Kidney epithelial cell (primary cell): ENCODE measurements at regions not wholly inside any gene's neighbourhood (a gene's known extent, or its start where the extent isn't known, plus 50 kb on each side); places are given as distances from the start of the nearest gene placed in this dataset.

Experiments
- DNase-seq: peaks from one replicate; pipeline ENCODE4 v3.0.0-alpha.2; 2010; ENCODE audit warnings: low read depth
- H3K27me3 ChIP-seq: 2 replicates; pipeline ENCODE4 v1.6.0; 2011; ENCODE audit warnings: low read length; ENCODE audit not compliant: control insufficient read depth, insufficient read depth
- H3K36me3 ChIP-seq: 2 replicates; pipeline ENCODE4 v1.5.1; 2011; ENCODE audit warnings: low read length; ENCODE audit not compliant: control insufficient read depth, insufficient read depth
- H3K4me3 ChIP-seq: 2 replicates; pipeline ENCODE4 v1.5.1; 2011; ENCODE audit warnings: low read depth, mild to moderate bottlenecking, control low read depth, low read length
- TF ChIP-seq, protein P1 (sequence below): IDR thresholded peaks from 2 replicates; pipeline ENCODE4 v1.5.1; 2011; ENCODE audit warnings: mild to moderate bottlenecking, moderate library complexity, low read length, control low read depth, inconsistent platforms; ENCODE audit not compliant: insufficient read depth, poor library complexity, severe bottlenecking

DNA sequence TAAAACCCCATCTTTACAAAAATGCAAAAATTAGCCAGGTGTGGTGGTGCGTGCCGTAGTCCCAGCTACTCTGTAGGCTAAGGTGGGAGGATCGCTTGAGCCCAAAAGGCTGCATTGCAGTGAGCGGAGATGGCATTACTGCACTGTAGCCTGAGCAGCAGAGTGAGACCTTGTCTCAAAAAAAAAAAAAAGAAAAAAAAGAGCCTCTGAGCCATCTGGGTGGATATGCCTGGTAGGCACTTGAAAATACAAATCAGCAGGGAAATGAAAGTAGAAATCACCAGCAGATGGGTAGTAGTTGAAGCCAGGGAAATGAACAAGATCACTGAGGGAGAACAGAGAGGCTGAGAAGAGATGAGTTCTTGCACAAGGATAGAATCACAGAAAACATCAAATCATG lies 131.0 kb upstream of the HMCN1 start:
- no peak overlapping the region for H3K4me3 ChIP-seq
- DNase-seq: no peak
- TF ChIP-seq, protein P1, sequence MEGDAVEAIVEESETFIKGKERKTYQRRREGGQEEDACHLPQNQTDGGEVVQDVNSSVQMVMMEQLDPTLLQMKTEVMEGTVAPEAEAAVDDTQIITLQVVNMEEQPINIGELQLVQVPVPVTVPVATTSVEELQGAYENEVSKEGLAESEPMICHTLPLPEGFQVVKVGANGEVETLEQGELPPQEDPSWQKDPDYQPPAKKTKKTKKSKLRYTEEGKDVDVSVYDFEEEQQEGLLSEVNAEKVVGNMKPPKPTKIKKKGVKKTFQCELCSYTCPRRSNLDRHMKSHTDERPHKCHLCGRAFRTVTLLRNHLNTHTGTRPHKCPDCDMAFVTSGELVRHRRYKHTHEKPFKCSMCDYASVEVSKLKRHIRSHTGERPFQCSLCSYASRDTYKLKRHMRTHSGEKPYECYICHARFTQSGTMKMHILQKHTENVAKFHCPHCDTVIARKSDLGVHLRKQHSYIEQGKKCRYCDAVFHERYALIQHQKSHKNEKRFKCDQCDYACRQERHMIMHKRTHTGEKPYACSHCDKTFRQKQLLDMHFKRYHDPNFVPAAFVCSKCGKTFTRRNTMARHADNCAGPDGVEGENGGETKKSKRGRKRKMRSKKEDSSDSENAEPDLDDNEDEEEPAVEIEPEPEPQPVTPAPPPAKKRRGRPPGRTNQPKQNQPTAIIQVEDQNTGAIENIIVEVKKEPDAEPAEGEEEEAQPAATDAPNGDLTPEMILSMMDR: no peak
- no peaks in the 10 kb centered on the region for H3K36me3 ChIP-seq
- H3K27me3 ChIP-seq: no peaks in the 10 kb centered on the region

DNA sequence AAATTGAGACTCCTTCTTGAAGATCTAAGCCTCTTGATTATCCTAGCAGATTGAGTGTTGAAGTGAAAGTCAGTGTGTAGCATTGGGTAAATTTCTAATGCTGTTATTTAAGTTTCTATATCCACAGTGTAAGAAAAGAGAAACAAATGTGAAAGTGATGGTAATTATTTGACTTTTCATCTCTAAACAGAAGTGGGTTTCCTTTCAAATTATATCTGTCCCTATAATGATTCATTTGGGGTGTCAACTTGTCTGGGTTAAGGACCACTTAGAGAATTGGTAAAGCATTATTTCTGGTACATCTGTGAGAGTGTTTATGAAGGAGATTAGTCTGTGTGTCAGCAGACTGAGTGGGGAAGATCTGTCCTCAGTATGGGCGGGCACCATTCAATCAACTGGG lies 133.0 kb upstream of the HMCN1 start:
- no peak overlapping the region for H3K4me3 ChIP-seq
- TF ChIP-seq, protein P1: no peak
- H3K27me3 ChIP-seq: no peaks in the 10 kb centered on the region
- DNase-seq: no peak
- H3K36me3 ChIP-seq: no peaks in the 10 kb centered on the region

DNA sequence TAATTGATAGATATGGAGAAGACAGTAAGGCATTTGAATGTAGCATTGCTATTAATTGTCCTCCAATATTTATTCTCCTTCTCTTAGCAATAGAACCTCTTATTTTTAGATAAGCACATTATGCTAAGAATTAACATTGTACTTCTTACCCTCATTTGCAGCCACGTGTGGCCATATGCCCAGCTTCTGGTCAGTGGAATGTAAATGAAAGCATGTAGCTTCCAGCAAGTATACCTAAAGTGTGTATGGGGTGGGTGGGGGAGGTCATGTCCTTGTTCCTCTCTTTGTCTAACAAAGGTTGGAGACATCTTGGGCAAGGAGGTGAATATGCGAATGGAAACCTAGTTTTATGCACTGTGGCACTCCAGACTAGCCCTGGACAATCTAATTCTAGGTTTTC lies 133.6 kb upstream of the HMCN1 start:
- no peak for DNase-seq
- Histone ChIP-seq H3K27me3 (no peaks in the 10 kb centered on the region), H3K4me3 (no peak overlapping the region), H3K36me3 (no peaks in the 10 kb centered on the region)
- TF ChIP-seq, protein P1: no peak

- no peak overlapping the region for H3K4me3 ChIP-seq
- no peaks in the 10 kb centered on the region for H3K36me3 ChIP-seq
- H3K27me3 ChIP-seq: no peaks in the 10 kb centered on the region
- no peak for DNase-seq
- TF ChIP-seq, protein P1: no peak
These were observed 135.9 kb upstream of the HMCN1 start for GRCh38 chr1:185598332-185598731.

DNA sequence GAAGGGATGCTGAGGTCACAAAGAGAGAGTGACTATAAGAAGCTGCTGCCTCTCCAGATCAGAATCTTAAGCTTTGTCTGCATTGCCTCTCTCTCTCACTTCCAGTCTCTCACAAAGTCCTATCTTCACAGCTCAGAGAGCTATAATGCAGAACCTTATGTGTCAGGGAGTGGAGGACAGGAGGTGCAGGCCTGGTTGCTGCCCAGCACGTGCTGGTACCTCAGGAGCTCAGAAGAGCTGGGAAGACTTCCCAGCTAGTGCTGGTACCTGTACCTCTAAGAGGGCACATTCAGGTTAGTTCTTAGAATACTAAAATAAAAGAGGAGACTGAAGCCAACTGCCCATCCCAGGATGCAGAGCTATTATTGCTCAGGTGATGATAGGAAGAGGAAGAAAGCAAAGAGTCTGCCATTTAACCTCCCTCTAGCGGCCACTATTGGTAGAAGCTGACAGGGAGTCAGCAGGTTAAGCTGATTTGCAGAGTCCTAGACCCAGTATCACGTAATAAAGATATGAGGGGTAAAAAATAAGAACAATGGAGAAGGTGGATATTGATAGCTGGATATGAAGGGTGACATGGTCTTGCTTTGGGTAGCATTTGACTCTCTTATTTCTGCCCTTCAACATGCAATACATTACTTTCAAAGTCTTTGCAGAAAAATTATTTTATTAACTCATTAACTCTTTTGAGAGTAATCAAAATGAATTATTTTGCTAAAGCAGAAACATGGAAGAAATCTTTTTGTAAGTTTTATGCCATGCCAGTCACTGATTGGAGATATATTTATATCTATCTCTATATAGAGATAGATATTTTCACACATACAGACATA lies 138.1 kb upstream of the HMCN1 start:
- DNase-seq: no peak
- TF ChIP-seq, protein P1: peak; percentile 73

More for the DNA sequence above, 138.1 kb upstream of the HMCN1 start:
- Histone ChIP-seq H3K27me3 (no peaks in the 10 kb centered on the region), H3K36me3 (no peaks in the 10 kb centered on the region), H3K4me3 (no peak overlapping the region)
